GM12864 (cell line): ENCODE measurements at regions not wholly inside any gene's neighbourhood (a gene's known extent, or its start where the extent isn't known, plus 50 kb on each side); places are given as distances from the start of the nearest gene placed in this dataset.

Experiments used
- DNase-seq: peaks from one replicate; pipeline ENCODE4 v3.0.0-alpha.2; 2011; ENCODE audit warnings: low read depth
- H3K4me3 ChIP-seq: 2 replicates; pipeline ENCODE4 v1.5.1; 2011; ENCODE audit warnings: mild to moderate bottlenecking, low read depth, low read length, control low read depth
- CTCF ChIP-seq: IDR thresholded peaks from 2 replicates; pipeline ENCODE4 v1.5.1; 2011; ENCODE audit warnings: low read depth, mild to moderate bottlenecking, moderate library complexity, low read length, control low read depth, inconsistent platforms; ENCODE audit errors: missing control alignments

DNA sequence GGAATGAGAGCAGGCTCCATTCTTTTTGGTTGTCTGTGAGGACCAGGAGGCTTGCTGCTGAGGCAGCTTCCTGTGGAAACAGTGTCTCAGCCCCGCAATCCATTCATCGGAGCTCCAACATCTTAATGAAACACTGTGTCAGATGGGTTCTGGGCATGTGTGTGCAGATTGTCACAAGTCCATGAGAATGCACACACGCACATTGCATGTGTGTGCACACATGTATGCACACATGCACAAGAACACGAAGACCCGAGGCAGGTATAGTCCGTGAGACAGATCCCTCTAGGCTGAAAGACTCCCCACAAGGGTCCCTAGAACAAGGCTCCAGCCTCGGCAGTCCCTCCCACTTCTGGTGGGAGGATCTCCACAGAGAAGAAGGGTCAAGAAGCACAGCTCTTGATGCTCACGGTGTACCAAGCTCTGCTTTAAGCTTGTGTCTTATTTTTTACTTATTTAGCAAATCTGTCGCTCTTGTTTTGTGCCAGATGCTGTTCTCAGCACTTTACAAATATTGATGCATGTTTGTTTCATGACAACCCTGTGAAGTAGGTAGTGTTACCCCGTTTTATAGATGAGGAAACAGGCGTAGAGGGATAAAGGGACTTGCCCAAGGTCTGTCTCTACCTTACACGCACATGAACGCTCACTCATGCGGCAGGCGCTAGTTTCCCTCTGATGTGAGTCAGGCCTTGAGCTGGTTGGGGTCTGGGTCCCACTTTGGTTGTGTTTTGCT, 213.1 kb downstream of the SEC14L1 start:
- H3K4me3 ChIP-seq, result no peak overlapping the region
- no peak for TF ChIP-seq CTCF

GRCh38 chr17:77354420-77354669, 213.6 kb downstream of the SEC14L1 start:
- no peak for DNase-seq
- TF ChIP-seq CTCF, result no peak
- no peak overlapping the region for H3K4me3 ChIP-seq

More for the DNA sequence above, 213.1 kb downstream of the SEC14L1 start:
- DNase-seq, result no peak

GRCh38 chr17:77354670-77355455, 214.1 kb downstream of the SEC14L1 start:
- no peak overlapping the region for H3K4me3 ChIP-seq
- no peak for DNase-seq
- no peak for TF ChIP-seq CTCF

DNA sequence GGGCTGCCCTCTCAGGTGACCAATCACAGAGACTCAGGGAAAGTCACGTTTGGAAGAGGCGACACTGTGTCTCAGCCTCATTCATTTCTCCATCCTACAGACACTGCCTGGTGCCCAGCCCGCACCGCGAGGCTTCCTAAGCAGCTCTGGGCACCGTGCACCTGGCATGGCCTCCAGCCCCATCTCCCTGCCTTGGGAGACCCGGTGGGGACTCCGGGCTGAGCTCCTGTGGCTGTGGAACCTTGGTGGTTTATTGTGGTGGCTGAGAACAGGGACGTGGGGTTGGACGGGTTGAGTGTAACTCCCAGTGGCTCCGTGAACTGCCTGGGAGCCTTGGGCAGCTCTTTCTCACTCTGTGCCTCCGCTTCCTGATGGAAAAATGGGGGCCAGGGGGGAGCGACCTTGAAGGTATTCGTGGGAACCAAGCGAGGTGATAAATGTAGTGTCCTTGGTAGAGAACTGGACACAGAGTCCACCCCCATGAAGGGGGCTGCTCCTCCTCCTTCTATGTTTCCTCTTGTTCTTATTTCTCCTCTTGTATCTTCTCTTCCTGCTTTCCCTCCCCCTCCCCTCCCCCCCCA, 215.4 kb downstream of the SEC14L1 start:
- TF ChIP-seq CTCF, result no peak
- no peak overlapping the region for H3K4me3 ChIP-seq
- DNase-seq, result no peak

GRCh38 chr17:77356690-77357201, 216.0 kb downstream of the SEC14L1 start:
- no peak for TF ChIP-seq CTCF
- no peak overlapping the region for H3K4me3 ChIP-seq
- no peak for DNase-seq

DNA sequence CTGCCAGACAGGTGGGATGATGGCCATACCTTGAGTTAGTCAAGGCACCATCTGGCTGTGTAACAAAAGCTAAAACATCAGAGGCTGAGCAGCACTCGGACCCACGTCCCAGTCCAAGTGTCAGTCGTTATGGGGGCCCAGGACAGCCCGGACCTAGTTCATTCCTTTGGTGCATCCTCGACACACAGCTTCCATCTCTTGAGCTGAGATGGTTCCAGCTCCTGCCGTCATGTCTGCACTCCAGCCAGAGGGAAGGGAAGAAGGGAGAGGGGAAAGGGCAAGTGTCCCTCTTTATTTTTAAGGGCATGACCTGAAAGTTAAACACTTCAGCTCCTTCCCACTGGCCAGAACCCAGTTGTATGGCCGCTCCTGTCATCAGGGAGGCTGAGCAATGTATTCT, 218.0 kb downstream of the SEC14L1 start:
- no peak overlapping the region for H3K4me3 ChIP-seq
- no peak for TF ChIP-seq CTCF
- no peak for DNase-seq
